Spleen (tissue), 7 donors: ENCODE measurements at regions not wholly inside any gene's neighbourhood (a gene's known extent, or its start where the extent isn't known, plus 50 kb on each side); places are given as distances from the start of the nearest gene placed in this dataset.

Experiments
- POLR2A ChIP-seq, 3 donors: fragments of 450-650 bp; IDR thresholded peaks; one replicate each; pipeline ENCODE4 v1.5.1; 2017; ENCODE audit warnings: antibody characterized with exemption in 3 of 3, mild to moderate bottlenecking in 1 of 3
- TF ChIP-seq, protein P1 (sequence below), 11 experiments: fragments of 200-600 bp in 7 of 11; fragments of 450-650 bp in 4 of 11; sonication (generic) in 4 of 11; IDR thresholded peaks in 8 of 11; conservative IDR thresholded peaks in 3 of 11; 1 replicate in 7 of 11; 2 replicates in 4 of 11; pipeline versions ENCODE4 v1.4.0 to v1.8.0; 2016 to 2021; ENCODE audit warnings: antibody characterized with exemption in 11 of 11, inconsistent platforms in 4 of 11, mild to moderate bottlenecking in 1 of 11
- donor health status: DM: no; HTN: no; CAD: no; lungs with moderate emphysema.
- donor health status: DM: no; HTN: no; CAD: no.
- donor health status: DM: no; HTN: no; CAD: no.

DNA sequence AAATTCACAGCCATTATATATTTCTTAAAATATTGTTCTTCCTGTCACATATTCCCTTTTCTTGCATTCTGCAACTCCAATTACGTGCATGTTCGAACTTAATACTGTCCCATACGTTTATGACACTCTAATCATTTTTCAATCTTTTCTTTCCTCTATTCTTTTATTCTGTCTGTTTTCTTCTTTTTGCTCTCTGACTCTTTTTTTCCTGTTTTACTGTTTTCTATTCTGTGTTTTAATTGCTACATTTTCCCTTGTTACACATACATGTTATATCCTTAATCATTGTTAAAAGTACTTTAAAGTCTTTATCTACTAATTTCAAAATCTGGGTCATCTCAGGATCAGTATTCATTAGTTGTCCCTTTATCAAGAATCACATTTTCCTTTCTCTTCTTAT is 1149.1 kb upstream of the PCDH20 start:
- TF ChIP-seq POLR2A (IDR thresholded peaks at IDR 0.05): no peak
- TF ChIP-seq, protein P1, sequence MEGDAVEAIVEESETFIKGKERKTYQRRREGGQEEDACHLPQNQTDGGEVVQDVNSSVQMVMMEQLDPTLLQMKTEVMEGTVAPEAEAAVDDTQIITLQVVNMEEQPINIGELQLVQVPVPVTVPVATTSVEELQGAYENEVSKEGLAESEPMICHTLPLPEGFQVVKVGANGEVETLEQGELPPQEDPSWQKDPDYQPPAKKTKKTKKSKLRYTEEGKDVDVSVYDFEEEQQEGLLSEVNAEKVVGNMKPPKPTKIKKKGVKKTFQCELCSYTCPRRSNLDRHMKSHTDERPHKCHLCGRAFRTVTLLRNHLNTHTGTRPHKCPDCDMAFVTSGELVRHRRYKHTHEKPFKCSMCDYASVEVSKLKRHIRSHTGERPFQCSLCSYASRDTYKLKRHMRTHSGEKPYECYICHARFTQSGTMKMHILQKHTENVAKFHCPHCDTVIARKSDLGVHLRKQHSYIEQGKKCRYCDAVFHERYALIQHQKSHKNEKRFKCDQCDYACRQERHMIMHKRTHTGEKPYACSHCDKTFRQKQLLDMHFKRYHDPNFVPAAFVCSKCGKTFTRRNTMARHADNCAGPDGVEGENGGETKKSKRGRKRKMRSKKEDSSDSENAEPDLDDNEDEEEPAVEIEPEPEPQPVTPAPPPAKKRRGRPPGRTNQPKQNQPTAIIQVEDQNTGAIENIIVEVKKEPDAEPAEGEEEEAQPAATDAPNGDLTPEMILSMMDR (IDR thresholded peaks at IDR 0.05 in 8 of 11, conservative IDR thresholded peaks at IDR 0.05 in 3 of 11): no peak
